ENCODE measurements at regions not wholly inside any gene's neighbourhood (a gene's known extent, or its start where the extent isn't known, plus 50 kb on each side); places are given as distances from the start of the nearest gene placed in this dataset.

GRCh38 chr7:118472581-118472980 is 248.1 kb downstream of the ANKRD7 start:
- TF ChIP-seq CTCF (IDR thresholded peaks at IDR 0.05) = no peak
- TF ChIP-seq POLR2AphosphoS5 (IDR thresholded peaks at IDR 0.05) = no peak
- no peak for TF ChIP-seq EP300 (IDR thresholded peaks at IDR 0.05)
